ENCODE measurements at regions not wholly inside any gene's neighbourhood (a gene's known extent, or its start where the extent isn't known, plus 50 kb on each side); places are given as distances from the start of the nearest gene placed in this dataset.

- peak; percentile 2 to 20 for DNase-seq
Measured at GRCh38 chr2:217289177-217289906, 429.5 kb upstream of the TNP1 start.

- DNase-seq: no peak
Measured at GRCh38 chr2:217288472-217289063, 428.7 kb upstream of the TNP1 start.

GRCh38 chr2:217286833-217287232 lies 427.0 kb upstream of the TNP1 start:
- no peak for DNase-seq

GRCh38 chr2:217285926-217286325 lies 426.1 kb upstream of the TNP1 start:
- no peak for DNase-seq

GRCh38 chr2:217283460-217283859 lies 423.6 kb upstream of the TNP1 start:
- no peak for DNase-seq

- DNase-seq: no peak
Measured at GRCh38 chr2:217282531-217282930, 422.7 kb upstream of the TNP1 start.

GRCh38 chr2:217279556-217279955 lies 419.7 kb upstream of the TNP1 start:
- no peak for DNase-seq

- no peak for DNase-seq
Measured at GRCh38 chr2:217279140-217279539, 419.3 kb upstream of the TNP1 start.

GRCh38 chr2:217277646-217278398 lies 418.0 kb upstream of the TNP1 start:
- DNase-seq: no peak

- no peak for DNase-seq
Measured at GRCh38 chr2:217276433-217276832, 416.6 kb upstream of the TNP1 start.

GRCh38 chr2:217275091-217275490 lies 415.2 kb upstream of the TNP1 start:
- no peak for DNase-seq

GRCh38 chr2:217274578-217274977 lies 414.7 kb upstream of the TNP1 start:
- DNase-seq: no peak

GRCh38 chr2:217273851-217274250 lies 414.0 kb upstream of the TNP1 start:
- DNase-seq: no peak

- no peak for DNase-seq
Measured at GRCh38 chr2:217273162-217273561, 413.3 kb upstream of the TNP1 start.

GRCh38 chr2:217271813-217272212 lies 411.9 kb upstream of the TNP1 start:
- no peak for DNase-seq

GRCh38 chr2:217270485-217271121 lies 410.7 kb upstream of the TNP1 start:
- no peak for DNase-seq

GRCh38 chr2:217269701-217270484 lies 410.0 kb upstream of the TNP1 start:
- no peak for DNase-seq

GRCh38 chr2:217268978-217269377 lies 409.1 kb upstream of the TNP1 start:
- no peak for DNase-seq

GRCh38 chr2:217267758-217268157 lies 407.9 kb upstream of the TNP1 start:
- no peak for DNase-seq

- no peak for DNase-seq
Measured at GRCh38 chr2:217263756-217264155, 403.9 kb upstream of the TNP1 start.

- DNase-seq: no peak
Measured at GRCh38 chr2:217262911-217263310, 403.0 kb upstream of the TNP1 start.

GRCh38 chr2:217261452-217261851 lies 401.6 kb upstream of the TNP1 start:
- DNase-seq: no peak
